NCI-H345 (cell line): ENCODE measurements at regions not wholly inside any gene's neighbourhood (a gene's known extent, or its start where the extent isn't known, plus 50 kb on each side); places are given as distances from the start of the nearest gene placed in this dataset.
A peak's percentile ranks its signal among the peaks of the same experiment; 100 is the strongest.

ENCODE experiments used
- DNase-seq: peaks from one replicate; lab custom pipeline; 2025; lab: John Stamatoyannopoulos, UW

- DNase-seq, result peak; percentile 93
Observed at GRCh38 chr1:212558693-212559480, 49.7 kb upstream of the ATF3 start.
